ENCODE measurements at regions not wholly inside any gene's neighbourhood (a gene's known extent, or its start where the extent isn't known, plus 50 kb on each side); places are given as distances from the start of the nearest gene placed in this dataset.

DNA sequence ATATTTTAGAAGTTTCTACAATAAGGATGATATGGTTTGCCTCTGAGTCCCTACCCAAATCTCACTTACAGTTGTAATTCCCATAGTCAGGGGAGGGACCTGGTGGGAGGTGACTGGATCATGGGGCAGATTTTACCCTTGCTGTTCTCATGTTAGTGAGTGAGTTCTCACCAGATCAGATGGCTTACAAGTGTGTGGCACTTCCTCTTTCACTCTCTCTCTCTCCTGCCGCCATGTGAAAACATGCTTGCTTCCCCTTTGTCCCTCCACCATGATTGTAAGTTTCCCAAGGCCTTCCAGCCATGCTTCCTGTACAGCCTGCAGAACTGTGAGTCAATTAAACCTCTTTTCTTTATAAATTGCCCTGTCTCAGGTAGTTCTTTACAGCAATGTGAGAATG lies 527.5 kb upstream of the ID4 start:
- in situ Hi-C loops (cut with HindIII; ENCODE audit: low pct_unique_long_range_greater_than_20kb, low sequenced_read_pairs), result no loop called here
- no peak for DNase-seq (ENCODE audit: low read depth)

DNA sequence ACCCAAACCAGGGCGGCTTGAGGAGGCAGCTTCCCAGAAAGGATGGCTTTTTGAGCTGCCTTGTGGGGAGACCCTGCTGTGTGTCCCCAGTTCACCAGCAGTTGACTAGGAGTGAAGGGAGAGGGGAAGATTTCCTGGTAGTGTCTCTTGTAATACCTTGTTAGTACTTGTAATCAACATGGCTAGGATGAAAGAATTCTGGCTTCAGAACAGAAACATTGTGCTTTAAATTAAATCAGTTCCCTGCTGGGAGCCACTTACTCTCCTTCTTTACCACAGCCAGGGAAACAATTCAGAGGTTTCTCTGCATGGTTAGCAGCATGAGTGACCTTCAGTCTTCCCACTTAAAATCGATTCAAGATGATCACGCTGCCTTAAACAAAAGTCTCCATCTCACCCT lies 525.4 kb upstream of the ID4 start:
- in situ Hi-C loops (cut with HindIII; ENCODE audit: low pct_unique_long_range_greater_than_20kb, low sequenced_read_pairs), result no loop called here

DNA sequence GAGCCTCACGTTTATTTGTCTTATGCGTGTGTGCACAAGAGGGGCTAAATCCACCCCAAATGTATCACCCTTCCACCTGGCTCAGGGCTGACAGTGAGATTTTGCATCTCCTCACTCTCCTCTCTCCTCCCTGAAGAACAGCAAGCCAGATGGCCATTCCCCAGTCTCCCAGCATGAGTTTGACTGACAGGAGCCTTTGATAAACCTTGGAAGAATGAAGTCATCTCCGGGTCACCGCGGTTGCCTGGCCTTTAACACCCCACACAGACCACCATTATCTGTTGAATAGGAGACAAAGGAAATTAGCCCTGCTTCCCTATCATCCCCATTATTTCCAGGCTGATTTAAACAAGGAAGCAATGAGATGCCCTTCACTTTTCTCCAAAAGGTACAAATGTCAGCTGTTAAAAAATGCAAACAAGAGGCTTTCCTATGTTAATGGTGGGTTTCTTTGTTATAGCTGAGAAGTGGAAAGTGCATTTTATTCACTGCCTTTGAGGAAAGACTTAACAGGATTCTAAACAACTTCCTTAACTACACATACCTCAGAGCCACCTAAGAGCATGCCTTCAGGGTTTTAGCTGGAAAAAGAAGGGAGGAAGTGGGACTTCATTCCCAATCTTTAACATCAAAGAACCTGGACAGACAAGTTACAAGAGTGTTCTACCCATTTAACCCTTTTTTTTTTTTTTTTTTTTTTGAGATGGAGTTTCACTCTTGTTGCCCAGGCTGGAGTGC lies 524.8 kb upstream of the ID4 start:
- in situ Hi-C loops (cut with HindIII; ENCODE audit: low pct_unique_long_range_greater_than_20kb, low sequenced_read_pairs), result no loop called here
- no peak for DNase-seq (ENCODE audit: low read depth)

More for the DNA sequence above, 525.4 kb upstream of the ID4 start:
- no peak for DNase-seq (ENCODE audit: low read depth)

DNA sequence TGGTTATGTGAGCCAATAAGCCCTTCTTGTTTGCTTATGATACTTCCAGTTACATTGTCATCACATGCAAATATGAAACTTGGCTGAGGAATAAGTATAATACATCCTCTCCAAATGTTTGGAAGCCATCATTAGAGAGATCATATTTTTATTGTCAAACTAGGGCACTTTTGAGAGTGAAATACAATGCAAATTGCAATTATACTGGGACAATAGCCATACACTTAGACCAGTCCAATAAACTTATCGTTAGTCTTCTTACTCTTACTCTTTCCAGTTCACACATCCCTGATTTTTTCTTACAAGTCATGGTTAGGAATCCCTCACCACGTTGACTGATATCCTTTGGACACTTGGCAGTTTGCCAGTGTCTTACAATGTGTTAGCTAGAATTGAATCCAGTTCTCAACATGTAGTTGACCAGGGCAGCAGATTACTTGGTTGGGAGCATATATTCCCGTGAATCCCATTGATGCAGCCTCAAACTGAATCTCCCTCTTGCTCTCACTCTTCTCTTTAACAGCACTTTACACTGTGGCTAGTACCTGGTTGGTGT lies 519.7 kb upstream of the ID4 start:
- DNase-seq (ENCODE audit: low read depth), result no peak
- in situ Hi-C loops (cut with HindIII; ENCODE audit: low pct_unique_long_range_greater_than_20kb, low sequenced_read_pairs), result no loop called here

DNA sequence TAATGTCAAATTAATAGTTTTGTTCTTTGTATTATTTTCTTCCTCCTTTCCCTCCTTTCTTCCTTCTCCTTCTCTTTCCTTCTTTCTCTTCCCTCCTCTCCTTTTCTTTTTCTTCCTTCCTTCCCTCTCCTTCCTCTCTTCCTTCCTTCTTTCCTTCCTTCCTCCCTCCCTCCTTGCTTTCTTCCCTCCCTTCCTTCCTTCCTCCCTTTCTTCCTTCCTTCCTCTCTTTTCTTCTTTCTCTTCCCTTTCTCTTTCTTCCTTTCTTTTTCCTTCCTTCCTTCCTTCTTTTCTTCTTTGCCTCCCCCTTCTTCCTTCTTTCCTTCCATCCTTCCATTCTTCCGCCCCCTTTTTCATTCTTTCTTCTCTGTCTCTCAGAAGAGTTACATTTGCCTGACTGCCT lies 518.2 kb upstream of the ID4 start:
- in situ Hi-C loops (cut with HindIII; ENCODE audit: low pct_unique_long_range_greater_than_20kb, low sequenced_read_pairs), result no loop called here
- no peak for DNase-seq (ENCODE audit: low read depth)

DNA sequence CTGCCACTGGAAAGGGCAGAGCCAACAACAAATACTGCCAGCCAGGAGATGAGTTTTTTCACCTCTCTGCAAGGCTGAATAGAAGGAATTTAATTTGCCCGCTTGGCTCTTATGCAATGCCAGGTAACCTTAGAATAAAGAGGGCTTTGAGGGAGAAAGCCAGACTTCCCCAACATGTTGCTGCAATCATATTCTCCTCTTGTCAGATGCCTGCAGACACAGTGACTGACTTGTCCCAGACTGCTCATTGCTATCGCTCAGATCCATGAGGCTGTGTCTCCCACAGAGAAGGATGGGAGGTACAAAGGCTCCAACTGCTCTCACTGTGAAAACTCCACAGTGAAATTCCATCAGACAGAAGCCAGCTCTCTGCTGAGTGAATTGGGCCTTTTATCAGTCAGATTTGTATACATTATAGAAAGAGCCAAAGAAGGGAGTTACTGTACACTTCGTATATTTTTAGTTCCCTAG lies 517.0 kb upstream of the ID4 start:
- in situ Hi-C loops (cut with HindIII; ENCODE audit: low pct_unique_long_range_greater_than_20kb, low sequenced_read_pairs), result no loop called here
- no peak for DNase-seq (ENCODE audit: low read depth)

DNA sequence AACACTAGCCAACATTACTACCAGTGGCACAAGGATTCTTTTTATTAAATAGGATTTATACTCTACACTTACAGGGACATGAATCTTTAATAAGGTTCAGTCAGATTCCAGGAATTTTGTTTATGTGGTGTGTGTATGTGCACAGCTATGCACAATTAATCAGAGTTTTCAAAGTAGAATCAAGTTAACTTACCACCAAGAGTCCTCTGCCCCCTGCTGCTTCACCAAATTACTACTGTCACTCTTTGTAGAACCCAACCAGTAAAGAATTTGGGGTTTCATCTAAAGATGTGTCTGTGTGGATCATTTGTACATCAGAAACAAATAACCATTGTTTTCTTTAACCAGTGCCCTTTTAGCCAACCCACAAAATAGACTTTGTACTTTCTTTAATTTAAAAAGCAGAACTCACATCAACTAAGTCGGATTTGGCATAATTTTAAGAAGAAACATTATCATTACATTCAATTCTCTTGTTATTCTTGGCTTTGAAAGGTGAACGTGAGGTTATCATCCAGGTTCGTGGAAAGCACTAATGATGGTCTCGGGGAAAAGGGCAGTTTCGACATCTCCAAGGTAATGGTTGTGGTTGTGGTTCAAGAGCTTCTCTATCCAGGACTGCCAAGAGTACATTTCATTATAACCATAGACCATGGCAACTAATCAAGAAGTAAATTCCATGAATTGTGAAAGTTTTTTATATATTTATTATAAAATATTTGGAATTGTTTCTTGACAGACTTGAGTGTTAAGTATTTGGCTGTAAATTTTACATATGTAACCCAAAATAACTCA lies 514.3 kb upstream of the ID4 start:
- DNase-seq (ENCODE audit: low read depth), result peak; percentile 62
- in situ Hi-C loops (cut with HindIII; ENCODE audit: low pct_unique_long_range_greater_than_20kb, low sequenced_read_pairs), result no loop called here

DNA sequence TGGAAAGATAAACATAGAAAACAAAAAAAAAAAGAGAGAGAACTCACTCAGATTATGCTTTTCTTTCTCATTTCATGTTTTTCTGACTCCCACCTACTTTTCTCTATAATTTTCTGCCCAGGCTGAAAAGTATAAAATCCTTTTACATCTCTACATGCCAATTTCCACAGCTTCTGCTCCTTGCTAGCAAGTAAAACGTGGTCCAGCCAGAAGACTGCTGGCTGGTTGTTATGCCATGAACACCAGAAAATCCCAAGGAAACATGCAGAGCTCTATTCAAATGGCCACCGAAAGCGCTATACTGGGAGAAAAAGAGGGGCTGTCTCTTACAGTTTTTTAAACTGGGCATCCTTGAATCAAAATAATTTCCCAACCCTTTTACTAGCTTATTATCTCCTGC lies 512.8 kb upstream of the ID4 start:
- no peak for DNase-seq (ENCODE audit: low read depth)
- in situ Hi-C loops (cut with HindIII; ENCODE audit: low pct_unique_long_range_greater_than_20kb, low sequenced_read_pairs), result no loop called here

DNA sequence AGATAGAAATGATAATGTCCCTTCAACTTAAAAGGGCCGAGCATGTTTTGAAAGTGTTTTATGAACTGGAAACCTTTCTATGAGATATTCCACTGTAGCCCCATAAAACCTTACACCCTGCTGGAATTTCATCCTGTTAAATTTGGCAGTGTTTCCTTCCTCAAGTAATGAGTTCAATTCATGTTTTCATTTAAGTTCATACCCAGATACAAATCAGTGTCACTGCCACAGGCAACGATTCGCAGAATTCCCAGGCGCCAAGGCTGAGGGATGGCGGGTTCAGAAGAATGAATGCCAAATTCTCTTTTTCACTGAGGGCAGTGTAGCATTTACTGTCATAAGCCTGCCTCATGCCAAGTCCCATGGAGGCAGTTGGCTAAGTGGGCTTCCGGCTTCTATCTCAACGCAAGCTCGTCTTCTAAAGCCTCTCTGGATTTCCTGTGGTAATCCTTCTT lies 511.8 kb upstream of the ID4 start:
- in situ Hi-C loops (cut with HindIII; ENCODE audit: low pct_unique_long_range_greater_than_20kb, low sequenced_read_pairs), result no loop called here
- no peak for DNase-seq (ENCODE audit: low read depth)

DNA sequence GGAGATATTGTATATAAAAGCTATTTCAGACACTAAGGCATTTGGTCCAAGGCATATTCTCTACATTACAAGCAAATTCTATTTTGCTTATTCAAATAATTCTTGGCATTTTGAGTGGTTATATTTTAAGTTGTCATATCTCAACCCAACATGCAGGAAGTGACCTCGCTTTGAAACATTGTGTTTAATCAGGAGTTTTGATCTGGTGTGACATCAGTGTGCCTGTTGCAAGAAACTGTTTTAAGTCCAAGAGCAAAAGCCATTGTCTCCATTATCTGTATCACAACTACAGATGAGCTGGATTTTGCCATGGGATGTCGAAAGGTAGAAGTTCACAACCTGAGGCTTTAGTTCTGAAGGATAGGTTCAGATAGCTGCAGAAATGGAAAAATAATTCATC lies 509.9 kb upstream of the ID4 start:
- DNase-seq (ENCODE audit: low read depth), result no peak
- in situ Hi-C loops (cut with HindIII; ENCODE audit: low pct_unique_long_range_greater_than_20kb, low sequenced_read_pairs), result no loop called here

DNA sequence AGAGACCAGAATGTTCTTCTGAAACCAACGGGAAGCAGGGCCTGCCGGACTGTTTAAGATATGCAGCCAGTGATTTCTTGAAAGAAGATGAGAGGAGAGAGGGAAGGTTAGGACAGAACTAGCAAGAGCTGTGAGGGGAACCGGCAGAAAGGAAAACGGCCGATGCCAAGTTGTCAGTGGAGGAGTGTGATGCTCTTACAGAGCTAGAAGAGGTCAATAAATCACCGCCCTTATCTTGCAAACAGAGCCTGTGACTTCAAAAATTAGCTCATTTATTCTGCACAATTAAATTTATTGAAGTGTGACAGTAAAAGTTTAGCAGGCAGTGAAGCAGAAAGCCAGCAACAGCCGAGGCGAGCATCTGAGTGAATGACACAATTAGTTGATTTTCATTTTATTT lies 509.5 kb upstream of the ID4 start:
- in situ Hi-C loops (cut with HindIII; ENCODE audit: low pct_unique_long_range_greater_than_20kb, low sequenced_read_pairs), result no loop called here
- peak; percentile 76 for DNase-seq (ENCODE audit: low read depth)

DNA sequence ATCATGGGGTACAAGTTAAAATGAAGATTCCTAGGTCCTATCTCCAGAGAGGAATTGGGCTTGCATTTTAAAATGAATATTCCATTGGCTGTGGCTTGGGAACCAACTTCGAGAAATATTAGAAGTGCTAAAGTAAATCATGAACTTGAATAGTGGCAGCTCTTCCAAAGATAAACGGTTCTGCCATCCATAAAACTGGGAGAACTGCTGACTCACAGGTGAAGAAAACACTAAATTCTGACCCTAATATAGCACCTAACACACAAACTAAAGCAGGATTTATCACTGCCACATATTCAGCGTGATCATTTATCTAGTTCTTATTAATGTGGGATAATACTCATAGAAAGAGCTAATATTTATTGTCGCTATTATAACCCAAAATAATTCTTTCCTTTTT lies 508.1 kb upstream of the ID4 start:
- in situ Hi-C loops (cut with HindIII; ENCODE audit: low pct_unique_long_range_greater_than_20kb, low sequenced_read_pairs), result no loop called here
- peak; percentile 53 for DNase-seq (ENCODE audit: low read depth)

DNA sequence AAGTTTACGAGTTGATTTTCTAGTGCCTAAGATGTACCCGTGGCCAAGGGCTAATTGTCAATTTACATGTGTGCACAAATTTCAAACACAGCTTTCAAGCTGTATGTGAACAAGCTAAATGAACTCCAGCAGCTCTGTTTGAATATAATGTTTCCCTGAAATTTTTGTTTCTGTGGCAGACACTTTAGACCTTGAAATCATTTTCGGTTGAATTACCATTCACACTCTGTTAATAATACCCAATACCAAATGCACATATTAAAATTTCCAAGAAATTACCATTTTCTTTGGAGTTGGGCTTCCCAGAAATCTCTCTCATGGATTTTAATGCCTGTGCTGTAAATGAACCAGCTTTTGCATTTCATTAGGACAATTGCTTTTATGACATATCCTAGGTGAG lies 506.1 kb upstream of the ID4 start:
- in situ Hi-C loops (cut with HindIII; ENCODE audit: low pct_unique_long_range_greater_than_20kb, low sequenced_read_pairs), result no loop called here
- no peak for DNase-seq (ENCODE audit: low read depth)

DNA sequence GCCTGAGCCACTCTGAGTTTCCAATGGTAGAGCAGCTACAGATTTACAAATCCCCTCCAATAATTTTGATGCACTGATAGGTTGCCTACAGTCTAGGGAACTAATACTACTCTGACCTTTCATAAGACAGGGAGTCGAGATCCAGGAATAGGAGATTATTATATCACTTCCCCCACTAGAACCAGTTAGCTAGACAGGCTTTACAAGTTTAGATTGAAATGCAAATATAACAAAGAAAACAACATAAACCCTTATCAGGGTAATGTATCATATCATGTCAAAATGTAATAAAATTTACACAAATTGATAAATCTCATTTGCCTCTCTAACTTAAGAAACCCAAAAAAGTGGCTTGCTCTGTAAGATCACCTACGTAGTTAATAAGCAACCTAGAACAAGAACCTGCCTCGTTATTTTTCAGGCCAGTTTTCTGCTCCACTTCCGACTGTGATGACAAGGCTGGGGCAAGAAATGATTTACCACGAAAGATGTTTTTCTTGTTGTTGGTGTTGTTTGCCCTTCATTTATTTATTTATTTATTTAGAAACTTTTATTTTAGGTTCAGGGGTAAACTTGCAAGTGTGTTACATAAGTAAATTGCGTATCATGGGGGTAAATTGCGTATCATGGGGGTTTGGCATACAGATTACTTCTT lies 504.2 kb upstream of the ID4 start:
- in situ Hi-C loops (cut with HindIII; ENCODE audit: low pct_unique_long_range_greater_than_20kb, low sequenced_read_pairs), result no loop called here
- peak; percentile 61 for DNase-seq (ENCODE audit: low read depth)

DNA sequence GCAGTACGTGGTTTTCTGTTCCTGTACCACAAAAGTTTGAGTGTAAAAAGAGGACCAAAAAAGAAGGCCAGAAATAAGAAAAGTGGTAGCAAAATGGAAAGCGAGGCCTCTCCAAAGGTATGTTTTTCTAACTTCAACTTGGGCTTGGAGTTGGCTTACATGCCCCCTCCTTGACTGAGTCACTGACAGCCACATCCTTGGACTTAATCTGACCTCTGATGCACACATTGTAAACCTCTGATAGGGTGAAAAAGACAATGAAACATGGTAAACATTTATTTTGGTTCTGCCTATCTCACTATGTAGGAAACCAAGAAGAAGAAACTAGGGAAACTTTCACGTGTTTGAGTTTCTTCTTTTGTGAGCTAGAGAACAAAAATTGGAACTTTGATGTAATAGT lies 503.2 kb upstream of the ID4 start:
- DNase-seq (ENCODE audit: low read depth), result peak; percentile 87
- in situ Hi-C loops (cut with HindIII; ENCODE audit: low pct_unique_long_range_greater_than_20kb, low sequenced_read_pairs), result no loop called here

DNA sequence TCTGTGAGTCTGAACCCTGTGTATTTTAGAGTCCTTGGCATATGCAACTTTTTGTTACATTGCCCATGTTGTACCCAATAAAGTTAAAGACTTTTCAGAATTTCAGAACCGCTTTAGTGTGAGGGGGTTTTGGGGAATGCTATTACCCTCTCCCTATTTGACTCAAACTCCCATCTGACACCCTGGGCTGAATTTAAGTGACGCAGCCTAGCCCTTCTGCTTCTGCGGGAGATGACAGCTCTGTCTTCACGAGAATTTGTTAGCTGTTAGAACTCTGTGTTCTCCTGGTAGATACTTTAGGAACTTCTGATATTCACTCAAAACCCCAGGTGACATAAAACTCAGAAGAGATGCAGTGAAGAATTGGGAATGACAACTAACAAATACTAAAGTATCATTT lies 500.6 kb upstream of the ID4 start:
- in situ Hi-C loops (cut with HindIII; ENCODE audit: low pct_unique_long_range_greater_than_20kb, low sequenced_read_pairs), result no loop called here

DNA sequence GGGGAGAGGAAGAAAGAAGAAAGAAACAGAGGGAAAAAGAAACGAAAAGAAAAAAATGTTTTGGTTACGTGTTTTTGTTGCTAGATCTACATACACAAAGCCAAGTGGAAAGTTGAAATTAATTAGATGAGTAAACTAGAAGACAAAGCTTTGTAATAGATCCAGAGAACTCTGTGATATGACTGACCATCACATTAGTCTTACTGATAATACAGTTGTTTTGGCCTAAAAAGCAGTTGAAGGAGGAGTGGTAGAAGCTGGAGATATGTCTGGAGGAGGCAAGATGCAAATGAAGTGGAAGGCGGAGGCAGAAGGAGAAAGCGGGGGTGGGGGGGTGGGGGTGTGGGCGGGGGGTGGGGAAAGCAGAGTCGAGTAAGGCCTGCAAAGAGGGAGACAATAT lies 500.1 kb upstream of the ID4 start:
- in situ Hi-C loops (cut with HindIII; ENCODE audit: low pct_unique_long_range_greater_than_20kb, low sequenced_read_pairs), result no loop called here

More for the DNA sequence above, 500.6 kb upstream of the ID4 start:
- DNase-seq (ENCODE audit: low read depth), result no peak

DNA sequence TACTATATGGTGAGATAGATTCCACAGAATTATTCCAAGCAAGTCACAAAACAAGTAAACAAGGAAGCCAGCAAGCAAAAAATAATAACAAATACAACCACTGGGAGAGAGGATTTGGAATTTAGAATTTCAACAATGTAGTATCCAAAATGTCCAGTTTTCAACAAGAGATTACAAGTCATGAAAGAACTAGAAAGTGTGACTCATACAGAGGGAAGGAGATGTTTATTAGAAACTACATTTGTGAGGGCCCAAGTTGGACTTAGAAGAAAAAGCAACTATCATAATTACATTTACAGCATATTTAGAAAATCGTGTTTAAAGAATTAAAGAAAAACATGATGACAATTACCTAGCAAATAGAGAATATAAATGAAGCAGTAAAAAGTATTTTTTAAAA lies 494.6 kb upstream of the ID4 start:
- DNase-seq (ENCODE audit: low read depth), result no peak
- in situ Hi-C loops (cut with HindIII; ENCODE audit: low pct_unique_long_range_greater_than_20kb, low sequenced_read_pairs), result no loop called here

More for the DNA sequence above, 500.1 kb upstream of the ID4 start:
- DNase-seq (ENCODE audit: low read depth), result no peak

DNA sequence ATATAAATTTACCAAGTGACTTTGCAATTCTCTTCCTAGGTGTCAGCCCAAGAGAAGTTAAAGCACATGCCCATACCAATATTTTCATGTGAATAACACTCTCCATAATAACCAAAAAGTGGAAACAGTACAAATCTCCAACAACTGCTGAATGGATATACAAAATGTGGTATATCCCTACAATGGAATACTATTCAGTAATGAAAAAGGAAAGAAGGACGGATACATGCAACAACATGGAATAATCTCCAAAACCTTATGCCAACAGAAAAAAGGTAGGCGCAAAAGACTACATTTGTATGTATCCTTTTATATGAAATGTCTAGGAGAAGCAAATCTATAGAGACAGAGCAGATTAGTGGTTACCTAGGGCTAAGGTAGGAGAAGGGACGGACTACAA lies 487.7 kb upstream of the ID4 start:
- in situ Hi-C loops (cut with HindIII; ENCODE audit: low pct_unique_long_range_greater_than_20kb, low sequenced_read_pairs), result no loop called here

More for the DNA sequence above, 487.7 kb upstream of the ID4 start:
- no peak for DNase-seq (ENCODE audit: low read depth)

Data from Caki2 (cell line).